KMS-11 (cell line): ENCODE measurements at regions not wholly inside any gene's neighbourhood (a gene's known extent, or its start where the extent isn't known, plus 50 kb on each side); places are given as distances from the start of the nearest gene placed in this dataset.
"Not testable (repeated sequence)": the region's sequence is repeated elsewhere in the genome, so short reads cannot be mapped to it uniquely, and the experiment has no call there.

ENCODE experiments used
- H2AFZ ChIP-seq: fragments of 200-600 bp; sonication (generic); 2 replicates; pipeline ENCODE4 v1.6.1; 2016; ENCODE audit warnings: antibody characterized with exemption, mixed run types, low read depth
- H3K27ac ChIP-seq: fragments of 200-600 bp; sonication (generic); 2 replicates; pipeline ENCODE4 v1.6.1; 2016; ENCODE audit warnings: mild to moderate bottlenecking, mixed run types
- H3K27me3 ChIP-seq: fragments of 200-600 bp; sonication (generic); 2 replicates; pipeline ENCODE4 v1.6.1; 2017; ENCODE audit warnings: mild to moderate bottlenecking, low read depth, mixed run types, moderate library complexity; ENCODE audit not compliant: insufficient read depth
- H3K36me3 ChIP-seq: fragments of 200-600 bp; sonication (generic); 2 replicates; pipeline ENCODE4 v1.6.1; 2017; ENCODE audit warnings: mild to moderate bottlenecking, mixed run types; ENCODE audit not compliant: insufficient read depth
- H3K4me1 ChIP-seq: fragments of 200-600 bp; sonication (generic); 2 replicates; pipeline ENCODE4 v1.6.1; 2016; ENCODE audit warnings: mild to moderate bottlenecking, low read depth, mixed run types; ENCODE audit not compliant: poor library complexity, severe bottlenecking
- H3K4me2 ChIP-seq: fragments of 200-600 bp; sonication (generic); 2 replicates; pipeline ENCODE4 v1.7.0; 2016; ENCODE audit warnings: mild to moderate bottlenecking, mixed run types
- H3K4me3 ChIP-seq: fragments of 200-600 bp; sonication (generic); IDR thresholded peaks from 2 replicates; pipeline ENCODE4 v1.6.1; 2017; ENCODE audit warnings: low read depth, low read length, mixed read lengths; ENCODE audit not compliant: insufficient read depth
- H3K79me2 ChIP-seq: fragments of 200-600 bp; sonication (generic); 2 replicates; pipeline ENCODE4 v1.6.1; 2016; ENCODE audit warnings: low read depth, mixed run types; ENCODE audit not compliant: insufficient read depth
- H3K9ac ChIP-seq: fragments of 200-600 bp; sonication (generic); 2 replicates; pipeline ENCODE4 v1.6.1; 2016; ENCODE audit warnings: mild to moderate bottlenecking, mixed run types
- H4K20me1 ChIP-seq: fragments of 200-600 bp; sonication (generic); 2 replicates; pipeline ENCODE4 v1.6.1; 2016; ENCODE audit warnings: mild to moderate bottlenecking, mixed run types; ENCODE audit not compliant: insufficient read depth
- TF ChIP-seq, protein P1 (sequence below): fragments of 200-600 bp; sonication (generic); conservative IDR thresholded peaks from 2 replicates; pipeline ENCODE4 v1.6.1; 2017; ENCODE audit warnings: low read depth, mild to moderate bottlenecking, antibody characterized with exemption, low read length, moderate library complexity, mixed read lengths

DNA sequence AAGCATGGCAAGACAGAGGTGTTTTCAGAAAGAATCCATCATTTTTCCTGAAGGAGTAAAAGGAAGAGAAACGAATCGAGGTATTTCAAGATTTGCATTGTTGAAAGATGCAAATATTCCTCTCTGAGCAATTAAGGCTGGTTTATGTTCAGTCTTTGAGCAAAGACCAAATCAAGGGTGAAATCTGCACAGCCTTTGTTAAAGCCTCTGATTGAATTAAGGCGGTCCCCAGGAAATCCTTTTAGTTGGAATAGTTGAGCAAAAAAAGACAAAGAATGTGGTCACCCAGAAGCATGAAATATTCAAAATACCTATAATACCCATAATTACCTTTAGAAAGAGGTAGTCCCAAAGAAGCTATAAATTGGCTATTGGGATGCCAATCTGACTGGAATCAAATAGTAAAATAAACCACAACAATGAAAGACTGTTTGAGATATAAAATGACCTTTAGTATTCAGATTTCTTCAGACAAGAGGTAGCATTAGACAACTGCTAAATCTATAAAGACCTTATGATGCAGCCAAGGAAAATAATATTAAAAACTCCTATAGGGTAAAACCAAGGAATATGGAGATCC lies 1218.1 kb downstream of the ROBO2 start:
- Histone ChIP-seq H2AFZ (no peak overlapping the region), H3K4me2 (no peak overlapping the region), H3K9ac (no peak overlapping the region), H4K20me1 (no peaks in the 10 kb centered on the region), H3K27ac (no peak overlapping the region), H3K4me1 (no peaks in the 10 kb centered on the region), H3K27me3 (no peaks in the 10 kb centered on the region), H3K79me2 (no peaks in the 10 kb centered on the region), H3K4me3 (no peak overlapping the region), H3K36me3 (no peaks in the 10 kb centered on the region)
- TF ChIP-seq, protein P1, sequence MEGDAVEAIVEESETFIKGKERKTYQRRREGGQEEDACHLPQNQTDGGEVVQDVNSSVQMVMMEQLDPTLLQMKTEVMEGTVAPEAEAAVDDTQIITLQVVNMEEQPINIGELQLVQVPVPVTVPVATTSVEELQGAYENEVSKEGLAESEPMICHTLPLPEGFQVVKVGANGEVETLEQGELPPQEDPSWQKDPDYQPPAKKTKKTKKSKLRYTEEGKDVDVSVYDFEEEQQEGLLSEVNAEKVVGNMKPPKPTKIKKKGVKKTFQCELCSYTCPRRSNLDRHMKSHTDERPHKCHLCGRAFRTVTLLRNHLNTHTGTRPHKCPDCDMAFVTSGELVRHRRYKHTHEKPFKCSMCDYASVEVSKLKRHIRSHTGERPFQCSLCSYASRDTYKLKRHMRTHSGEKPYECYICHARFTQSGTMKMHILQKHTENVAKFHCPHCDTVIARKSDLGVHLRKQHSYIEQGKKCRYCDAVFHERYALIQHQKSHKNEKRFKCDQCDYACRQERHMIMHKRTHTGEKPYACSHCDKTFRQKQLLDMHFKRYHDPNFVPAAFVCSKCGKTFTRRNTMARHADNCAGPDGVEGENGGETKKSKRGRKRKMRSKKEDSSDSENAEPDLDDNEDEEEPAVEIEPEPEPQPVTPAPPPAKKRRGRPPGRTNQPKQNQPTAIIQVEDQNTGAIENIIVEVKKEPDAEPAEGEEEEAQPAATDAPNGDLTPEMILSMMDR, result no peak

DNA sequence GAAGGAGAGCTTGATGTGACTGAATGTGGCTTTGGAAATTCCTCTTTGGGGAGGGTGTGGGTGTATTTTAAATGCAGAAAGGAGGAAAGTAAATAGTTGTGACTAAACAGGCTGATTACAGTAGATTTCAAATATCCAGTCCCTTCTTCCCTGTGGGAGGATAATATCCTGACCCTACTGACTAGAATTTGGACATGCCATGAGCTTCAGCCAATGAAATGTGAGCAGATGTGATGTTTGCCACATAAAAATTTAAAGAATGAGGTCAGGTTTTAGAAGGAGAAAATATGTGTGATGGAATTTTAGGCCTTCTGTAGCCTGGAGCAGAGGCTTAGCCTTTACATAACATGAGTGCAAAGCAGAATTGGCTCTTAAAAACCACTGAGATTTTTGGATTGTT lies 1218.9 kb downstream of the ROBO2 start:
- Histone ChIP-seq H3K27me3 (no peaks in the 10 kb centered on the region), H3K4me3 (no peak overlapping the region), H3K27ac (no peak overlapping the region), H3K4me2 (no peak overlapping the region), H3K4me1 (no peaks in the 10 kb centered on the region), H3K36me3 (no peaks in the 10 kb centered on the region), H2AFZ (no peak overlapping the region), H3K79me2 (no peaks in the 10 kb centered on the region), H3K9ac (no peak overlapping the region), H4K20me1 (no peaks in the 10 kb centered on the region)
- TF ChIP-seq, protein P1, result no peak

DNA sequence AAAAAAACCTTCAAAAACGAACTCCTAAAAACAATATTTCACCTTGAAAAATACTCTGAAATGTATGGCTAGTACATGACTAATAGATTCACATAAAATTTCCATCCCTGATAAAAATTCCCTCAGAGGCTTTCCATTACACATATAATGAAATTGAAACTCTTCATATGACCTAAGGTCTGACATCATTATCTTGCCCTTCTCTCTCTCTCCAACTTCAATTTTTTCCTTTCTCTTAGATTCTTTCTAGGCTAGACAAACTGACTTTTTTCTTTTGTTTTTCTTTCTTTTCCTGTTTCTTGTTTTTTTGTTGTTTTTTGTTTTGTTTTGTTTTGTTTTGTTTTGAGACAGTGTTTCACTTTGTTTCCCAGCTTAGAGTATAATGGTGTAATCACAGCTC lies 1220.5 kb downstream of the ROBO2 start:
- Histone ChIP-seq H2AFZ (no peak overlapping the region), H3K4me3 (no peak overlapping the region), H3K9ac (no peak overlapping the region), H3K36me3 (no peaks in the 10 kb centered on the region), H3K27ac (no peak overlapping the region), H3K79me2 (no peaks in the 10 kb centered on the region), H3K4me2 (no peak overlapping the region), H4K20me1 (no peaks in the 10 kb centered on the region), H3K27me3 (no peaks in the 10 kb centered on the region), H3K4me1 (no peaks in the 10 kb centered on the region)
- TF ChIP-seq, protein P1, result no peak

- not testable (repeated sequence) for H3K4me3 ChIP-seq, H3K27ac ChIP-seq, H3K4me1 ChIP-seq, H2AFZ ChIP-seq, H3K4me2 ChIP-seq, H3K79me2 ChIP-seq, H3K27me3 ChIP-seq, H4K20me1 ChIP-seq, H3K36me3 ChIP-seq, H3K9ac ChIP-seq
These were observed 1226.7 kb downstream of the ROBO2 start for GRCh38 chr3:78266550-78266949.

- Histone ChIP-seq H4K20me1 (no peaks in the 10 kb centered on the region), H3K4me1 (no peaks in the 10 kb centered on the region), H3K27me3 (no peaks in the 10 kb centered on the region), H3K27ac (no peak overlapping the region), H3K79me2 (no peaks in the 10 kb centered on the region), H3K4me3 (no peak overlapping the region), H2AFZ (no peak overlapping the region), H3K36me3 (no peaks in the 10 kb centered on the region), H3K4me2 (no peak overlapping the region), H3K9ac (no peak overlapping the region)
- TF ChIP-seq, protein P1, result no peak
These were observed 1227.3 kb downstream of the ROBO2 start for GRCh38 chr3:78267235-78267634.
